Activated CD8-positive, alpha-beta memory T cell treated with anti-CD3 and anti-CD28 coated beads, Interleukin-2, amount 50 U/mL, for 24 hours (primary cell): ENCODE measurements at regions not wholly inside any gene's neighbourhood (a gene's known extent, or its start where the extent isn't known, plus 50 kb on each side); places are given as distances from the start of the nearest gene placed in this dataset.

ENCODE experiments used
- DNase-seq: peaks from one replicate; pipeline ENCODE4 v3.0.0-alpha.2; 2020; ENCODE audit errors: extremely low read depth

GRCh38 chr6:120237221-120237620 is 887.7 kb upstream of the MAN1A1 start:
- DNase-seq = no peak

DNA sequence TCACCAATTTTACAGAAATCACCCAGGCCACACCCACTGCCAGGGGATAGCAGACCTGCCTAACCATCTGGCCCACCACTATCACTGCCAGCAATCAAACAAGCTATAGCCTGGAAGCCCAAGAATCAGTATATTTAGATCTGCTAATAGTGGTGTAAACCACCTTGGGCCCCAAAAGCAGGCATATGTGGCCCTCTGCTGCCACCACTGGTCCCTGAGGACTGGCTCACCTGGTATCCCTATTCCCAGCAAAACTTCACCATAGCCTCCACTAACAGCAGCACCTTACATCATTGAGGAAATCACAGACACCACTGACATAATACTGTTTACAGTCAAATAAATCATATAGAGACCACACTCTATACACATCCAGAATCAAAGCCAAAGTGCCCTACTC is 880.4 kb upstream of the MAN1A1 start:
- no peak for DNase-seq

DNA sequence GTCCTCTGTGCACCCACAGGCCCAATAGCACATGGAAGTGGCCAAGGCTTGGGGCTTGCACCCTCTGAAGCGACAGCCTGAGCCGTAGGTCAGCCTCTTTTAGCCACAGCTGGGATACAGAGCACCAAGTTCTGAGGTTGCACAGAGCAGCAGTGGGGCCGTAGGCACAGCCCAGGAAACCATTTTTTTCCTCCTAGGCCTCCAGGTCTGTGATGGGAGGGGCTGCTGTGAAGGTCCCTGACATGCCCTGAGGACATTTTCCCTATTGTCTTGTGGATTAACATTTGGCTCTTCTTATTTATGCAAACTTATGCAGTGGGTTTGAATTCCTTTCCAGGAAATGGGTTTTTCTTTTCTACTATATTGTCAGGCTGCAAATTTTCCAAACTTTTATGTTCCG is 878.7 kb upstream of the MAN1A1 start:
- no peak for DNase-seq

GRCh38 chr6:120219339-120219738 is 869.8 kb upstream of the MAN1A1 start:
- no peak for DNase-seq

DNA sequence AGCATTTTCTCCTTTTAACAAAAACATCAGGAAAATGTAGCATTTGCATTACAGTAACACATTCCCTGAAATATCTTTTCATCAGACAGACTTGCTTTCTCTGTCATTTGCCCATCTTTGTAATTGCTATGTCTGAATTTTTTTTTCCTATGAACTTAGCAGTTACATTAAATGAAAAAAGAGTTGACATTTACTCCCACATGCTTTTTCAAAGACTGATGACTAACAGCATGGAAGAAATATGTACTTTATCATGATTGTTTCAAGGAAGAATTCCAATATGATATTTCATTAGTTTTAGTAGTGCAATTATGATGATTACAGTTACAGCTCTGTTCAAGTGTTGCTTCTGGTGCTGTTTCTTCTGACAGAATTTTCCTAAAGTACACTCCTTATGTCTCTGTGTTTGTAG is 864.5 kb upstream of the MAN1A1 start:
- DNase-seq = no peak

GRCh38 chr6:120211955-120212792 is 862.6 kb upstream of the MAN1A1 start:
- no peak for DNase-seq

DNA sequence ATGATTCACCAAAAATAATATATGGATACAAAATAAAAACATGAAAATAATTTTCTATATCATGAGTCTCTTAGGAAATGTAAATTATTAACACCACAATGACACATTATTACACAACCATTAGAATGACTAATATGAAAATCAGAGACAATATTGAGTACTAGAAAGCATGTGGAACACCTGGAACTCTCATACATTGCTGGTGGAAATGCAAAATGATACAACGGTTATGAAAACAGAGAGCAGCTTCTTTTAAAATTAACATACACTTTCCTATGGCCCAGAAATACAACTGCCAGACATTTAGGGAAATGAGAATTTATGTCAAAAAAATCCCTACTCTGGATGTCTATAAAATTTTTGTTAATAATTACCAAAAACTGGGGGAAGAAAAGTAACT is 853.3 kb upstream of the MAN1A1 start:
- no peak for DNase-seq

- no peak for DNase-seq
Measured at GRCh38 chr6:120200853-120201252, 851.3 kb upstream of the MAN1A1 start.

DNA sequence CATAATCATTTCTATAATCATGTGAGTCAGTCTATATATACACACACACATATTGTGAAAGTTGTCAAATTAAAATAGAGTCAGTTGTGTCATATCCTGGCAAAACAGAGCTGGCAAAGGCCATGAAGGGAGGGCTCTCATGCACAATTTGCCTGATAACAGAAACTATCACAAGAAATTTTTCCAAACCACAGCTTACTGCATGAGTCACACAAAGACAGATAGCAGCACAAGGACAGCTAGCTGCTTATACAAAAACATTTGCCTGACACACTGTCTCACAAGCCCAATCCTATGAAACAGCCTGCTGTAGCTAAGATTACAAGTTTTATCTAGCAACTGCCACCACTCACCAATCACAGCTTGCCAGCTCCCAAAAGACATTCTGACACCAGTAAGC is 848.5 kb upstream of the MAN1A1 start:
- no peak for DNase-seq

DNA sequence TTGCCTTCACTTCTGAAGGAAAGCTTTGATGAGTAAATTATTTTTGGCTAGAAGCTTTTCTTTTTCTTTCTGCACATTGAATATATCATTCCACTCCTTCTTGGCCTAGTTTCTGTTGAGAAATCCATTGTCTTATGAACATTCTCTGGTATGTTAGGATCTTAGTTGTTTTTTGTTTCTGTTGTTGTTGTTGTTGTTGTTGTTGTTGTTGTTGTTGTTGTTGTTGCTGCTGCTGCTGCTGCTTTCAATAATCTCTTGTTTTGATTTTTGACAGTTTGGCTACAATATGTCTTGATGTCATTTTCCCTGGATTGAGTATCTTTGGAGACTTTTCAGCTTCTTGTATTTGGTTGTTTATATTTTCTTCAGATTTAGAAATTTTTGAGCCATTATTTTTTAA is 836.5 kb upstream of the MAN1A1 start:
- DNase-seq = no peak

DNA sequence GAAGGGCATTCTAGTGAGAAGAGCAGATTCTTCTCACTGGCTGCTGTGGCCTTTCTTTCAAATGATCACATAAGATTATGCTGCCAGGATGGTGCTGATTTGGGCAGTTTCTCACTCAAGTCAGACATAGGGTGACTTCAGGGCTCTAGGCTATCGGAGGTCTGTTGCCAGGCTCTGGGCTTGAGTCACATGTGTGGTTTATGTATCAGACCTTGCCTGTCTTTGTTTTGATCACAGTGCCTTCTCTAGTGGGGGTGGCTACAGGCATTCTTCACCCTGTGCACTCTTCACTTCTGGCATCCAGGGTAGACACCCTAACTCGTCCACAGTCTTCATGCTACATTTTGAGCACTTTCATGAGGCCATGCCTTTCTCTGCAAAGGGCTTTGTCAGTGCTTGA is 823.7 kb upstream of the MAN1A1 start:
- no peak for DNase-seq

- no peak for DNase-seq
Measured at GRCh38 chr6:120164531-120164930, 815.0 kb upstream of the MAN1A1 start.

DNA sequence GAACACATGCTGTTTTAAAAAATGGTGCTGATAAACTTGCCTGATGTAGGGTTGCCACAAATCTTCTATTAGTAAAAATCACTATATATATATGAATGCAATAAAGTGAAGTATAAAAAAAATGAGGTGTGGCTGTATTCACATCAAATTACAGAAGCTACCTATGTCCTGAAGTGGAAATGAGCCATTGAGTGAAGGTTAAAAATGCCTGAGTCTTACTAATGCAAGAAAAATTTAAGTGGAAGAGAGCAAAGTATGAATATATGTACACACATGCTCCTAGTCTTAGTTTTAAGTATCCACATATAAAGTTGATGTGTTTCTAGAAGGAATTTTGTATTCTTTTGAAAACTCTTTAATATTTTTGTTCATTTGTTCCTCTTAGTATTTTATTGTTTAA is 808.3 kb upstream of the MAN1A1 start:
- no peak for DNase-seq

DNA sequence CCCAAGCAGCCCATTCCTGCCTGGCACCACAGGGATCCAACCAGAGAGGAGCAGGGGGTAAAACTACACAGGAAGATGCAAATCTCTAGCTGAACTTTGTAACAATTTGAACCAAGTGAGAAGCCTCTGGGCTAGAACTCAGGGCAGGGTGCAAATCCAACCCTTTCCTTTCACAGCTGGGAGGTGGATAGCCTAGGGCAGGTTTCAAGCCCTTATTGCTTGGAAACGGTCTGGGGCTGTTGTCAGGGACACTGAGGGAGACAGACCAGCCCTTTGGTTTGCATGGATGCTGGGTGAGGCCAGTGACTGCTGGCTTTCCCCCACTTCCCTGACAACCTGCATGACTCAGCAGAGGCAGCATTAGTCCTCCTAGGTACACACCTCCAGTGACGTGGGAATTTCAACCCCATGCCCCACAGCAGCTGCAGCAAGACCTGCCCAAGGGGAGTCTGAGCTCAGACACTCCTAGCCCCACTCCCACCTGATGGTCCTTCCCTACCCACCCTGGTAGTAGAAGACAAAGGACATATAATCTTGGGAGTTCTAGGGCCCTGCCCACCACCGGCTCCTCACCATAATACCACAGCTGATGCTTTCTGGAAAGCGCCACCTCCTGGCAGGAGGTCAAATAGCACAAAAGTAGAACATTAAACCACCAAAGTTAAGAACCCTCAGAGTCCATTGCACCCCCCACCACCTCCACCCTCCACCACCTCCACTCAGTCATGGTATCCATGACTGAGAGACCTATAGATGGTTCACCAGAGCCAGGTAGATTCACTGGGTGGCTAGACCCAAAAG is 797.7 kb upstream of the MAN1A1 start:
- DNase-seq = no peak

DNA sequence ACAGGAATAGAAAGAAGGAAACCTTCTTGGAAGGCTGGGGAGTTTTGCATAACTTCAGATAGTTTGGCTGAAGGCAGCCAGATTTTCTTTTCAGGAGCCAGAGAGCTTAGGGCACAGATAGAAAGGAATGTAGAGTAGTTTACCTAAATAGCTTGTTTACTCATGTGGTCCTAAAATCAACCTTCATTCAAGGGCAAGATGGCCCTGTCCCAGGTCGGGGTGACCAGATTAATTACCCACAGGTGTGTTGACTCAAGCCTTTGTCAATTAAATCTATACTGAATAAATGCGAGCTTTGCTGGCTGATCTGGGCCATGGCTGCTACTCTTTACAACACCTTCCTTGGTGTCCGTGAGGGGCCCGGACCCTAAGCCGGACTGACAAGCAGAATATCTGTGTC is 792.0 kb upstream of the MAN1A1 start:
- DNase-seq = no peak

GRCh38 chr6:120137492-120137891 is 787.9 kb upstream of the MAN1A1 start:
- DNase-seq = no peak

DNA sequence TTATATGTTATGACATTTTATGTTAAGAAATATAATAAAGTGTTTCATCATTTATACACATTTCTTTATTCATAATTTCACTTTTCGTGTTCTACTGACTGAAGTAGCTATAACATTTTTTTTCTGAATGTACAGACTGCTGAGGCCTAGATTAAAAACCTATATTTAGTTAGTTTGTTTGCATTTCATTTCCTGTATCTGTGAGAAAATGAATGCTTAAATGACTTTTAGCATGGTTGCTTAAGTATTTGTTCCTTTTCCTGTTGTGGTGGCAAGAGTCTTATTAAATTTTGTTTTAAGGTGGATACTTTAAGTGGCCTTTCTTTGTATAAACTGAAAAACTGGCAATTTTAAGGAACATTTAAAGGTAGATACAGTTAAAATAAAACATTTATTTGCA is 779.7 kb upstream of the MAN1A1 start:
- DNase-seq = no peak

DNA sequence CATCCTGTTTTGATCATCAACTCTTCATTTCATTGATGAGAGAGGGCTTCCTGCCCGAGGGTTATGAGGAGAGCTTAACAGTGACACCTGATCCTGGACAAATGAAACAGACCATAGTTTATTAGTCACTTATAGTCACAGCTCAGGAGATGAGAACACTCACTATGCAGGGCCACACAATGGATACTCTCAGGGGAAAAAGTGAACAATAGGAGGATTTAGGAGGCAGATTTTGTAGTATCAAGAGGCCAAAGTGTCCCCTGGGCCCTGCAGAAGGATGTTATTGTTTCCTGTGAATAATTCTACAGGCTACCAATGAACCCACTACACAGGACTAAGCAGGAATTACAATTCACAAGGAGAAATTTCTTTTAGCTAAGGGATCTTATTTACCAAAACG is 772.8 kb upstream of the MAN1A1 start:
- no peak for DNase-seq

DNA sequence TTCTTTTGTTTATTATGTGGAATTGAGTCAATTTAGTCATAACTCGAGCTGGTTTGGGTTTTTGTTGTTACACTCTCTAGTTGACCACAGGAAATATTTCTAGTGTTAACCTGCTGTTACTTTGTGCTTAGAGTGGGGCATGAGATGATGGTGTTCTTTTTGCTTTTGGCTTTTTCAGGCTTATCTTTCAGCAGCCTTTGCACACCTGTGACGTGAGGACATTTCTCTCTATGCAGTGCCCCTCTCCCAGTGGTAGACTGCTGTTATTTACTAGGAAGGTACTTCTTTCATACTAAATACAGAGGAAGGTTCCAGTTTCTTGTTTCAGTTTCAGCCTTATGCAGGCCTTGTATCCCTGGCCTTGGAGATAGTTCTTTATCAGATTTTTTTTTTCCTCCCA is 766.8 kb upstream of the MAN1A1 start:
- DNase-seq = no peak

- no peak for DNase-seq
Measured at GRCh38 chr6:120112980-120113379, 763.4 kb upstream of the MAN1A1 start.

- DNase-seq = no peak
Measured at GRCh38 chr6:120111001-120111400, 761.4 kb upstream of the MAN1A1 start.

- DNase-seq = no peak
Measured at GRCh38 chr6:120108061-120108795, 758.7 kb upstream of the MAN1A1 start.

GRCh38 chr6:120103618-120104017 is 754.1 kb upstream of the MAN1A1 start:
- no peak for DNase-seq
